ENCODE measurements at regions not wholly inside any gene's neighbourhood (a gene's known extent, or its start where the extent isn't known, plus 50 kb on each side); places are given as distances from the start of the nearest gene placed in this dataset.

GRCh38 chr6:120576061-120576460, 758.2 kb downstream of the TBC1D32 start:
- no peak for DNase-seq (ENCODE audit: low spot score in 2 of 2)
- H3K27me3 ChIP-seq: no peaks in the 10 kb centered on the region
- no peaks in the 10 kb centered on the region for H3K36me3 ChIP-seq
- intact Hi-C loops (cut with DNase I): no loop called here
- no peak overlapping the region for H3K4me3 ChIP-seq
- no peaks in the 10 kb centered on the region for H3K9me3 ChIP-seq
- no peaks in the 10 kb centered on the region for H3K4me1 ChIP-seq
- TF ChIP-seq CTCF (IDR thresholded peaks at IDR 0.05): no peak
- no peak overlapping the region for H3K27ac ChIP-seq

GRCh38 chr6:120569714-120570113, 764.6 kb downstream of the TBC1D32 start:
- no peaks in the 10 kb centered on the region for H3K27me3 ChIP-seq
- TF ChIP-seq CTCF (IDR thresholded peaks at IDR 0.05): no peak
- no peak overlapping the region for H3K27ac ChIP-seq
- H3K36me3 ChIP-seq: no peaks in the 10 kb centered on the region
- intact Hi-C loops (cut with DNase I): no loop called here
- no peak for DNase-seq (ENCODE audit: low spot score in 2 of 2)
- H3K4me3 ChIP-seq: no peak overlapping the region
- no peaks in the 10 kb centered on the region for H3K9me3 ChIP-seq
- no peaks in the 10 kb centered on the region for H3K4me1 ChIP-seq

GRCh38 chr6:120564779-120565178, 769.5 kb downstream of the TBC1D32 start:
- Histone ChIP-seq H3K4me1 (no peaks in the 10 kb centered on the region), H3K27me3 (no peaks in the 10 kb centered on the region), H3K36me3 (no peaks in the 10 kb centered on the region), H3K9me3 (peaks cover 0 to 4% of the 10 kb centered on the region in 2 donors), H3K4me3 (no peak overlapping the region), H3K27ac (no peak overlapping the region)
- intact Hi-C loops (cut with DNase I): no loop called here
- DNase-seq (ENCODE audit: low spot score in 2 of 2): no peak
- TF ChIP-seq CTCF (IDR thresholded peaks at IDR 0.05): no peak

- intact Hi-C loops (cut with DNase I): no loop called here
- Histone ChIP-seq H3K27ac (no peak overlapping the region), H3K27me3 (no peaks in the 10 kb centered on the region), H3K4me1 (no peaks in the 10 kb centered on the region), H3K9me3 (no peaks in the 10 kb centered on the region), H3K4me3 (no peak overlapping the region), H3K36me3 (no peaks in the 10 kb centered on the region)
- TF ChIP-seq CTCF (IDR thresholded peaks at IDR 0.05): no peak
- DNase-seq (ENCODE audit: low spot score in 2 of 2): no peak
These were observed 776.0 kb downstream of the TBC1D32 start for GRCh38 chr6:120558294-120558693.

- no peak overlapping the region for H3K4me3 ChIP-seq
- no peak for TF ChIP-seq CTCF (IDR thresholded peaks at IDR 0.05)
- no peaks in the 10 kb centered on the region for H3K36me3 ChIP-seq
- no peaks in the 10 kb centered on the region for H3K27me3 ChIP-seq
- intact Hi-C loops (cut with DNase I): no loop called here
- H3K9me3 ChIP-seq: no peaks in the 10 kb centered on the region
- DNase-seq (ENCODE audit: low spot score in 2 of 2): no peak
- no peak overlapping the region for H3K27ac ChIP-seq
- H3K4me1 ChIP-seq: no peaks in the 10 kb centered on the region
These were observed 776.7 kb downstream of the TBC1D32 start for GRCh38 chr6:120557554-120557953.

GRCh38 chr6:120556491-120556890, 777.8 kb downstream of the TBC1D32 start:
- H3K9me3 ChIP-seq: no peaks in the 10 kb centered on the region
- no peak overlapping the region for H3K4me3 ChIP-seq
- H3K27me3 ChIP-seq: no peaks in the 10 kb centered on the region
- TF ChIP-seq CTCF (IDR thresholded peaks at IDR 0.05): no peak
- intact Hi-C loops (cut with DNase I): no loop called here
- H3K27ac ChIP-seq: no peak overlapping the region
- DNase-seq (ENCODE audit: low spot score in 2 of 2): no peak
- H3K4me1 ChIP-seq: no peaks in the 10 kb centered on the region
- H3K36me3 ChIP-seq: no peaks in the 10 kb centered on the region

All from ascending aorta (tissue), 2 donors.